G401 (cell line): ENCODE measurements at regions not wholly inside any gene's neighbourhood (a gene's known extent, or its start where the extent isn't known, plus 50 kb on each side); places are given as distances from the start of the nearest gene placed in this dataset.
"Not testable (repeated sequence)": the region's sequence is repeated elsewhere in the genome, so short reads cannot be mapped to it uniquely, and the experiment has no call there.

Experiments used
- DNase-seq: peaks from one replicate; pipeline ENCODE4 v3.0.0-alpha.2; 2015; ENCODE audit warnings: low spot score
- in situ Hi-C: cut with HindIII; loops from 2 replicates; pipeline ENCODE4 v1.10.0; 2016; ENCODE audit warnings: low sequenced_read_pairs, mixed read lengths

- no peak for DNase-seq
- in situ Hi-C loops, result no loop called here
These were observed 299.7 kb downstream of the TEX29 start for GRCh38 chr13:111620166-111620565.

DNA sequence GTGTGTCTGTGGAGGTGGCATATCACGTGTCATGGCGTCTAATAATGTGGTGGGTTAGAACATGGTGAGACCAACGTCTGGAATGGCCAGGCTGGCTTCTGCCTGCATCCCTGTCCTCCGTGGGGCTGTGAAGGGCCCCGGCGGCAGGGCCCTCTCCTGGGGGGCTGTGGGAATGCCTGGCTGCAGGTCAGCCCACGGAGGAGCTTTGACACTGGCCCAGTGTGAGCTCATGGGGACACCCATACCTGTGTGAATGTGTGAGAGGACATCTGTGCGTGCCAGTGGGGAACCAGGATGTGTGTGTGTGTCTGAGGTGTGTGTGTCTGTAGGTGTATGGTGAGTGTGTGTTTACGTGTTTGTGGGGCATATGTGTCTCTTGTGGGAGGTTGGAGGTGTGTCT is 300.1 kb downstream of the TEX29 start:
- in situ Hi-C loops, result no loop called here
- DNase-seq, result no peak

DNA sequence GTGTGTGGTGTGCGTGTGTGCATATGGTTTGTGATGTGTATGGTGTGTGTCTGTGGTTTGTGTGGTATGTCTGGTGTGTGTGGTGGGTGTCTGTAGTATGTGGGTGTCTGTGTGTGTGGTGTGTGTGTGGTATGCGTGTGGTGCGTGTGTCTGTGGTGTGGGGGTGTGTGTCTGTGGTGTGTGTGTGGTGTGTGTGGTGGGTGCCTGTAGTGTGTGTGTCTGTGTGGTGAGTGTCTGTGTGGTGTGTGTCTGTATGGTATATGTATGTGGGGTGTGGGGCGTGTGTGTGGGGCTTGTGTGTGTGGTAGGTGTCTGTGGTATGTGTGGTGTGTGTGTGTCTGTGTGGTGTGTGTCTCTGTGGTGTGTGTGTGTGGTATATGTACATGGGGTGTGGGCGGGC is 300.7 kb downstream of the TEX29 start:
- no peak for DNase-seq

DNA sequence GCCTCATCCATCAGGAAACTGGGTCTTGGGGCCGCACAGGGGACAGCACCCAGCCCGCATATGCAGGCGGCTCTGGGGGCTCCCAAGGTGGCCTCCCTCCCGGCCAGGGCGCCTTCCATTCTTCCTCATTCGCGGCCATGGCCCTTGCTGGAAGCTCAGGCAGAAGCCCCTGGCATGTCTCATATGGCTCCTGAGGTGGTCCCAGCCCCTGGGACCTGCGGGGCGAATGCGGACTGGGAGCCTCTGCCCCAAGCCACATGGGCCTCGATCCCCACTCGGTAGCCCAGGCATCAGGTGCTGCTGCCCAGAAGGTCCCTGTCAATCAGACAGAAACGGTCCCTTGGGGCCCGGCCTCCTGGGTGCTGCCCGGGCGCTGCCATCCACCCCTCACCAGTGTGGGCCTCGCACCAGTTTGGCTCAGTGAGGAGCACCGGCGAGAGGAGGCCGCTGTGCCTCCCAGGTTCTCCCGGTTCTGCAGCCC is 301.6 kb downstream of the TEX29 start:
- DNase-seq, result no peak
- in situ Hi-C loops, result no loop called here

More for the DNA sequence above, 300.7 kb downstream of the TEX29 start:
- in situ Hi-C loops, result no loop called here

- in situ Hi-C loops, result no loop called here
- no peak for DNase-seq
These were observed 302.8 kb downstream of the TEX29 start for GRCh38 chr13:111623208-111623607.

DNA sequence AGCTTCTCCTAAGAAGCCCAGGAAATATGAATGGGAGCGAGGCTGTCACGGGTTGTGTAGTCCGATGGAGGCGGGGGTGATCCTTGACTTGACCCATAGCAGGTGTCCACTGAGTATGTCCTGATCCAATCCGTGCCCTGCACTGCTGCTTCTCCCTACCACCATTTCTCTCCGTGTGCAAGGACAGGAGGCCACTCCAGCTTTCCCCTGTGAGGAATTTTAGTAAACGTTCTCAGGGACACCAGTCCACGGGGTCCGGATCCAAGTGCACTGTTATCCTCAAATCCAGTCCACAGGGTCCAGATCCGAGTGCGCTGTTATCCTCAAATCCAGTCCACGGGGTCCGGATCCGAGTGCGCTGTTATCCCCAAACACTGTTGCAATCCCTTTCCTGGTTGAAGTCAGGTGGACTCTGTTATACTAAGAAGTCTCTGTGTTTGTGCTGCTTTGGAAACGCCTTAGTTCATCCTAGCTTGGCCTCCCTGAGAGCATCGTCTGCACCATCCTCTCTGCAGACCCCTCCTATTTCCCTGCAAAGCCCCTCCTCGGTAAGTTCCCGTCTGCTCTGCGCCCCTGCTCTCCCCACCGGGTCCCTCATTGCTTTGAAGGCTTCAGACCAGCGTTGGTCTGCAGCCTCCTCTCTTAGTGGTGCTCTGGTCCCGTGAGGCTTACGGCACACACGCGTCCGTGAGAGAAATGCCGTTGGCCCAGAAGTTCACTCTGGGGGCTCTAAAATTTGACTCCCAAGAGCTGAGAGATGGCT is 303.5 kb downstream of the TEX29 start:
- in situ Hi-C loops, result no loop called here
- DNase-seq, result no peak

DNA sequence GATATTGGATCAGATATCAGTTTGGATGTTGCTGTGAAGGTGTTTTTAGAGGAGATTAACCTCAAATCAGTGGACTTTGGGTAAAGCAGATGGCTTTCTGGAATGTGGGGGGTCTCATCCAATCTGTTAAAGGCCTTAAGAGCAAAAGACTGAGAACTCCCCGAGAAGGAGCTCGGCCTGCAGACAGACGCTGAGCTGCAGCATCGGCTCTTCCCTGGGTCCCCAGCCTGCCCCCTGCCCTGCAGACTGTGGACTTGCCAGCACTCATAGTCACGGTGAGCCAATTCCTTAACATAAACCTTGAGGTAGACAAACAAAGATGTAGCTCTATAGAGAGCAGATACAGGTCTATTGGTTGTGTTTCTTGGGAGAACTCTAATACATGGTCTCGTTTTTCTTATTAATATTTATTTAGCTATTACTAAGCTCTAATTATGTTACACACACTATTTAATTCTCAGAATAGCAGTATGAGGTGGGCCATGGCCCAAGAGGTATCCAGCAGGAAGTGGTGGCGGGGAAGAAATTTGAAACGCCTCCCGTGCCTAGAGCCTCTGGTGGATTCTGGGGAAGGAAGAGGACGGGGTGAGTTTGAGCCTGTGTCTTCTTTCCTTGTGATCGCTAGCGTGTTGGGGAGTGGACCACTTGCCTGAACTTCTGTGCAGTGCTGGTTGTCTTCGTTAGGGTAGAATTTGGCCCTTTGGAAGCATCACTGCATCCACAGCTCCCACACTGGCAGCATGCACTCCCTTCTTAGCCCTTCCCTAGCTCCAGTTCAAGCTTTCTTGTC is 305.3 kb downstream of the TEX29 start:
- DNase-seq, result no peak
- in situ Hi-C loops, result no loop called here

DNA sequence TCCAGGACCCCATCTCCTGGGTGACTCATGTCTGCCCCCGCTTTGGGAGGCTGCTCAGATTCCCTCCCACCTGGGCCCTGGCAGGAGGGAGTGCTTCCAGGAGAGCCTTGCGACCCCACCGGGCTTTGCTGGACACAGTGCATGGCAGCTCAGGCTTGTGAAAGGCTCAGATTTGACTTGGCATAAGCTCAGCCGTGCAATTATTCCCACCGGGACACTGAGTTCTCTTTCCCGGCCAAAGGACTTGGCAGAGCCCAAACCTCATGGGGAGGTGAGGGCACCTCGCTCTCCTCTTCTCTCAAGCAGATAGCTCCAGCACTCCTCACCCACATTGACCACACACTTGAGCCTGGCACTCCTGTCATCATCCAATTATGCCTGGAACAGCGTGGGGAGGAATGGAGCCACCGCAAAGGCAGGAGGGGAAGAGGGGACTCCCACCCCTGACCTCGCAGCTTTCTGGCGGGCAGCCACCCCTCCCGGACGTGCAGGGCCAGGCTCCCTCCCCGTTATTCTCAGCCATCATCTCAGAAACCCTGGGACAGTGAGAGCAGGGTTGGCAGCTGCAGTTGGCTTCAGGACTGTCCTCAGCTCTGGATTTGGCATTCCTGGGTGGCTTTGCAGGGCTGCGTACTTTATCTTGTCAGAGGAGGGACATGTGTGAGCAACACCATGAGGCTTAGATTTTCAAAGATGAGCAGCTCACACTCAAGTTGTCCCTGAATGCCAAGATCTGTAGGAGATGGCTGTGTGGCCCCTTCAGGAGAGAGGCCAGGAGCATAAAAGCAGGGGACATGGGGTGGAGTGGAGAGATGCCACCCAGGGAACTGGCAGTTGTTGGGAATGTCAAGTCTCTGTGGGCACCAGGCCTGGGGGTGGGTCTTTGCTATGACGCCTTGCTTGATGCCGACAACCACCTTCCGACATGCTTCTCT is 306.2 kb downstream of the TEX29 start:
- in situ Hi-C loops, result no loop called here
- DNase-seq, result peak; percentile 20

GRCh38 chr13:111627596-111627995 is 307.2 kb downstream of the TEX29 start:
- DNase-seq, result no peak

DNA sequence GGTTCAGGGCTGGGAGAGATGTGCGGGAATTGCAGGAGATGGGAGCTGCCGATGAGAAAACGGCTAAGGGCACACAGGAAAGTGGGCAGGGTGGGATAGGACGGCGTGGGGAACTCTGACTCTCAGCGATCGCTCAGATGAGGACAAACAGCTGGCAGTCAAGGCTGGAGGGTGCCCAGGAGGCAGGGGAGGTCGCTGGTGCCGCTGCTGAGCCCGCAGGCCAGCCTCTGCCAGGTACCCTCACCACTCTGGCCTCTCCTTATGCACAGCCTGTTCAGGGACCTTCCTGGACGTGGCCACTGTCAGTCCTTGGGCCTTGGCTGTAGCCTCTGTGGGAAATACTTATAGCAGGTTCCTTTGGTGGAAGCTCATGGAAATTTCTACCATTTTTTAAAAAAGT is 308.6 kb downstream of the TEX29 start:
- in situ Hi-C loops, result no loop called here
- DNase-seq, result no peak

More at GRCh38 chr13:111627596-111627995, 307.2 kb downstream of the TEX29 start:
- in situ Hi-C loops, result no loop called here

DNA sequence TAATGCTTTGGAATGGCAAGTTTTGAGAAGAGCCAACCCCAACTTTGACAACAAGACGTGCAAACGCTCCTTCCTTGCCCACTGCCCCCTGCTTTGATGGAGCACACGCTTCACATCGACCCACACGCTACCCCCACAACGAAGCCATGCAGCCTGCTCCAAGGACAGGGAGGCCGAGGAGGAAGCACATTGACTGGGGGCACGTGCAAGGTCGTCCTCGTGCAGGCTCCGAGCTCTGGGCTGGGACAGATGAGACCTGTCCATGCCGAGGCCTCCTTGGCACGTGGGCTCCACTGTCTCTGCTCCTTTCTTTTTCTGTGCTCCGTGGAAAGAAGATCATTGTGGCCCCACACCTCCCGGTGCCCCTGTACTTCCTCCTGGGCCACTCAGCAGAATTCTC is 309.0 kb downstream of the TEX29 start:
- DNase-seq, result no peak
- in situ Hi-C loops, result no loop called here

GRCh38 chr13:111629926-111630325 is 309.5 kb downstream of the TEX29 start:
- in situ Hi-C loops, result no loop called here
- no peak for DNase-seq

- DNase-seq, result no peak
- in situ Hi-C loops, result no loop called here
These were observed 310.0 kb downstream of the TEX29 start for GRCh38 chr13:111630406-111630805.

GRCh38 chr13:111631271-111631670 is 310.8 kb downstream of the TEX29 start:
- DNase-seq, in situ Hi-C loops: not testable (repeated sequence)

GRCh38 chr13:111632906-111633305 is 312.5 kb downstream of the TEX29 start:
- in situ Hi-C loops, result no loop called here
- no peak for DNase-seq

- no peak for DNase-seq
- in situ Hi-C loops, result no loop called here
These were observed 313.0 kb downstream of the TEX29 start for GRCh38 chr13:111633401-111633800.

DNA sequence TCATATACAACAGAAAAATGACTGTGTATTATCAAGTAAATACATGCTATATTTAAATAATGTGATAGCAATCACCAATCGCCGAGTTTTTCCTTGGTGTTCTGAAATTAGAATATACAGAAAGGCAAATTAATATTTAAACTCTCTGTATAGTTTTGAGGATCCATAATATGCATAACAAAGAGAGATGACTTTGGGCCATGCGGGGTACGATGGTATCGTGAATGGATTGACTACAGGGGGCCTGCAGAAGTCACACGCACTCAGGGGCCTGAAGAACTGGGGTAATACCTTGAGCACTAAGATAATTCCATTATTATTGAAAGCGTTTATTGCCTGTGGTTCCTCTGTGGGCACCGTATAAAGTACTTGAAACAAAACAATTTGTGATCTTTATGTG is 314.0 kb downstream of the TEX29 start:
- in situ Hi-C loops, result no loop called here
- no peak for DNase-seq

GRCh38 chr13:111636271-111636670 is 315.8 kb downstream of the TEX29 start:
- DNase-seq, result no peak
- in situ Hi-C loops, result no loop called here

DNA sequence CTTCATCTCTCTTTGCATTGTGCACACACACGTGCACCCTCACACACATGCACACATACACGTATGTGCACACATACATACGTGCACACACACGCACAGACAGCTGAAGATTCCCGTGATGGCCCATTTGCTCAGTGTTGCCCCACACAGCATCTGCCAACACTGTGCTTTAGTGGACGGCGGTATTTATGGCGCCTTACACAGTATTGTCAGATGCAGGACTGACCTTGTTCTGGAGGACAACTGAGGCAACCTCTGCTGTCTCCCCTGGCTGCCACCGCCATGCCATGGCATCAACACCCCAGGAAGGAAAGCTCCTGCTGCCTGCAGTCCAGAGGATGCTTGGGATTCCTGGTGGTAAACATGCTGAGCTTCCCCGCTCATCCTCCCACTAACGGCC is 316.4 kb downstream of the TEX29 start:
- in situ Hi-C loops, result no loop called here

More for the DNA sequence above, 316.4 kb downstream of the TEX29 start:
- DNase-seq, result no peak
